ENCODE measurements at regions not wholly inside any gene's neighbourhood (a gene's known extent, or its start where the extent isn't known, plus 50 kb on each side); places are given as distances from the start of the nearest gene placed in this dataset.
"Not testable (repeated sequence)": the region's sequence is repeated elsewhere in the genome, so short reads cannot be mapped to it uniquely, and the experiment has no call there.

DNA sequence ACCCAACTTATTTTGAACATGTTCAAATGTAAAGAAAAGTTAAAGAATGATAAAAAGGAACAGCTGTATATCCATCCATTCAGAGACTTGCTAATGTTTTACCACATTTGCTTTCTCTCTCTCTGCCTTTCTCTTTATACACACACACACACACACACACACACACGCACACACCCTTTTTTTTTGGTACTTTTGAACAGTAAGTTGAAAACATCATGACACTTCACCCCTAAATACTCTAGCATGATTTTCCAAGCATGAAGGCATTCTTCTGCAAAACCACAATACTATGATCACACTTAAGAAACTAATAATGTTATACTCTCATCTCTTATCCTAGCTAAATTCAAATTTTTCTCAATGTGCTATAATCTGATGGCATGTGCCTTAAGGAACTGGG, 192.3 kb downstream of the UTRN start:
- no peaks in the 10 kb centered on the region for H3K9me3 Mint-ChIP-seq
- no peak overlapping the region for H3K4me3 Mint-ChIP-seq
- DNase-seq (no peak), ATAC-seq (no peak)
- peaks cover 29% of the 10 kb centered on the region for H3K36me3 Mint-ChIP-seq (ENCODE audit: insufficient read depth)
- no peaks in the 10 kb centered on the region for H3K27me3 Mint-ChIP-seq (ENCODE audit: low read depth)
- H3K4me1 Mint-ChIP-seq (ENCODE audit: low read depth), result peaks cover 10% of the 10 kb centered on the region

DNA sequence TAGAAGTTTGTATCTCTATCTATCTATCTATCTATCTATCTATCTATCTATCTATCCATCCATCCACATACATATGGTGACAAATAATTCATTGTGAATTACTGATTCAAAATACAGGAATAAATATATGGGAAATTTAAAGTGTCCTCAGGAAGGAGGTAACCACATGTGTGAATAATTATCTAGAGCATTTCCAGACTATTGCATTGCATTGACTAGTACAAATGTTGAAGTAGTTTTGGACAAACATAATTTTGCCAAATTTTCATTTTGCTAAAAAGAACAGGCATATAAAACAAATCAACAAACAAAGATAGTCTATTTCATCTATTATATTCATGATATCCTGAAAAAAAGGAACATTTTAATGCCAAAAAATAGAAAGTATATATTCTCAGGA, 192.7 kb downstream of the UTRN start:
- Mint-ChIP-seq H3K4me3 (no peak overlapping the region), H3K4me1 (ENCODE audit: low read depth) (peaks cover 10% of the 10 kb centered on the region), H3K36me3 (ENCODE audit: insufficient read depth) (peaks cover 28% of the 10 kb centered on the region), H3K9me3 (no peaks in the 10 kb centered on the region), H3K27me3 (ENCODE audit: low read depth) (no peaks in the 10 kb centered on the region)
- no peak for DNase-seq
- ATAC-seq, result no peak

DNA sequence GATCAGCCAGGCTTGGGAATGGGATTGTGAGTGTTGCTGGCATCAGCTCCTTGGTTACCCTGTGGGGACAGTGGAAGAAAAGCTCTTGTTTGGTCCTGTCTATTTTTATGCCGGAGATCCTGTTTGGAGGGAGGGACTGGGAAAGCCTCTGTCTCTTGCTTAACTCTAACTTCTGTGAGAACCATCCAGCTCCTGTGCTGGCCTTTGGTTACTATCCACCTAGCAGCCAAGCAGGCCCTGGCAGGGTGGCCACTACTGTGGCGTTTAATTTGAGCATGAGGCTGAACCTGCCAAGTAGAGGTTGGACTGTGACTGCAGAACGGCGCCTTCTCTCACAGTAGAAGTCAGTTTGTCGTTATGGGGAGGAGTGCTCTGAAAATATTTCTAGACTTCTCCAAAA, 193.3 kb downstream of the UTRN start:
- peaks cover 30% of the 10 kb centered on the region for H3K36me3 Mint-ChIP-seq (ENCODE audit: insufficient read depth)
- H3K9me3 Mint-ChIP-seq, result no peaks in the 10 kb centered on the region
- DNase-seq, result no peak
- ATAC-seq, result no peak
- H3K27me3 Mint-ChIP-seq (ENCODE audit: low read depth), result no peaks in the 10 kb centered on the region
- peaks cover 13% of the 10 kb centered on the region for H3K4me1 Mint-ChIP-seq (ENCODE audit: low read depth)
- H3K4me3 Mint-ChIP-seq, result no peak overlapping the region

DNA sequence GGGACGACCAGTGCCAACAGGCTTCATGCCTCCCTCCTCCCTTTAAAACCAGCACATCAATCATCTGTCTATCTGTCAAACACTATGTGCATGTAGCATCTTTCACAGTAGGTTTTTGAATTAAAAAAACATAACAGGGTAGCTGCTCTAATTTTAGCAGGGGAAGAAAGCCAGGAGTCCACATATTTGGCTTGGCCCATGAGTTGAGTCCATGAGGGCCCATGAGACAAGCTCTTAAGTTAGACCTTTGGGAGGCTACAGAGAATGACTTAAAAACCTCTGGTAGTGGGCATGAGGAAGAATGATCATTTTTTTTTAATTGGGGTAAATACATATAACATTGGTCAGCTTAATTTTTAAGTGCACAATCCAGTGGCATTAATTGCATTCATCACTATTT, 194.9 kb downstream of the UTRN start:
- no peaks in the 10 kb centered on the region for H3K27me3 Mint-ChIP-seq (ENCODE audit: low read depth)
- no peaks in the 10 kb centered on the region for H3K9me3 Mint-ChIP-seq
- H3K36me3 Mint-ChIP-seq (ENCODE audit: insufficient read depth), result peaks cover 25% of the 10 kb centered on the region
- H3K4me3 Mint-ChIP-seq, result no peak overlapping the region
- no peak for DNase-seq
- no peak for ATAC-seq
- H3K4me1 Mint-ChIP-seq (ENCODE audit: low read depth), result peaks cover 12% of the 10 kb centered on the region

DNA sequence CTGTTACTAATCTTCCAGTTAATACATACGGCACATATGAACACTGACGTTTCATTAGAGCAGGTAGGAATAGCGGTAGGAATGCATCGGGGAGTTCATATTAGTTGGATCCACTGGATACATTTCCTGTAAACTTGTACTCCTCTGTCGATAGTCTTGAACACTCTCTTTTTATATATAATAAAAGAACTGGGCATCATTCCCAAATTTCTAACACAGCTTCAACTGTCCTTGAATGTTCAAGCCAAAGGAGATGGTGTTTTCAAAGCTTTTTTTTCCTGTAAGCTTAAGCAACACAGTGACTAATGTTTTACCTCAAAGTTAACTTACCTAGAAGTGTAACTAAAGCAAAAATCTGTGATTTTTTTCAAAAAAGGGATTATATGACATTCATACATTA, 195.3 kb downstream of the UTRN start:
- H3K4me1 Mint-ChIP-seq (ENCODE audit: low read depth), result peaks cover 9% of the 10 kb centered on the region
- peaks cover 25% of the 10 kb centered on the region for H3K36me3 Mint-ChIP-seq (ENCODE audit: insufficient read depth)
- ATAC-seq (no peak), DNase-seq (no peak)
- no peaks in the 10 kb centered on the region for H3K9me3 Mint-ChIP-seq
- H3K4me3 Mint-ChIP-seq, result no peak overlapping the region
- H3K27me3 Mint-ChIP-seq (ENCODE audit: low read depth), result no peaks in the 10 kb centered on the region

DNA sequence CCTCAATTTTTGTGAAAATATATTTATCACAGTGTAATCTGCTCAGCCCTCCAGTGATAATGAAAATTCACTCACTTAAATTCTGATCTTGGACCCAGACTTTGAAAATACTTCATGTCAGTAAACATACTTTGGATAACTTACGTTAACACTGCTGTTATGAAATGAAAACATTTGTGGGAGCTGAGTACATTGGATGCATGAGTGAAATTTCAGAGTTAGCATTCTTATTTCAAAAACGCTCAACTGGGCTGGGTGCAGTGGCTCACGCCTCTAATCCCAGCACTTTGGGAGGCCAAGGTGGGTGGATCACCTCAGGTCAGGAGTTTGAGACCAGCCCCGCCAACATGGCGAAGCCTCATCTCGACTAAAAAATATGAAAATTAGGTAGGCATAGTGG, 196.4 kb downstream of the UTRN start:
- DNase-seq (no peak), ATAC-seq (no peak)
- Mint-ChIP-seq H3K36me3 (ENCODE audit: insufficient read depth) (peaks cover 26% of the 10 kb centered on the region), H3K27me3 (ENCODE audit: low read depth) (no peaks in the 10 kb centered on the region), H3K4me1 (ENCODE audit: low read depth) (peaks cover 6% of the 10 kb centered on the region), H3K9me3 (no peaks in the 10 kb centered on the region), H3K4me3 (no peak overlapping the region)

DNA sequence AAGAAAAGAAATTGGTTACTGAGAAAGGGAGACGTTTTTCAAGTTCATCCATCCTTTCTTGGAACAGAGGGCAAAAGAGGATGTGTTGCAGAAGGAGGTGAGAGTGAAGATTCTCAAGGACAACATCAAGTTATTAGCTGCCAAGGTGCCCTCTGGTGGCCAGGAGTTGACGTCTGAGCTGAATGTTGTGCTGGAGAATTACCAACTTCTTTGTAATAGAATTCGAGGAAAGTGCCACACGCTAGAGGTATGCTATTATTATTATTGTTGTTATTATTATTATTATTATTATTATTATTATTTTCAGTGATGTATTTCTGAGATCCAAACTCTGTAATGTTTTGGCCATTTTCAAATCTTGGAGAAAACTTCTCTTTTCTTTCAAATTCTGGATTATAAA, 197.0 kb downstream of the UTRN start:
- Mint-ChIP-seq H3K27me3 (ENCODE audit: low read depth) (no peaks in the 10 kb centered on the region), H3K9me3 (no peaks in the 10 kb centered on the region), H3K4me1 (ENCODE audit: low read depth) (peaks cover 6% of the 10 kb centered on the region), H3K4me3 (no peak overlapping the region), H3K36me3 (ENCODE audit: insufficient read depth) (peaks cover 21% of the 10 kb centered on the region)
- peak; percentile 66 to 75 for ATAC-seq
- DNase-seq, result peak; percentile 68

DNA sequence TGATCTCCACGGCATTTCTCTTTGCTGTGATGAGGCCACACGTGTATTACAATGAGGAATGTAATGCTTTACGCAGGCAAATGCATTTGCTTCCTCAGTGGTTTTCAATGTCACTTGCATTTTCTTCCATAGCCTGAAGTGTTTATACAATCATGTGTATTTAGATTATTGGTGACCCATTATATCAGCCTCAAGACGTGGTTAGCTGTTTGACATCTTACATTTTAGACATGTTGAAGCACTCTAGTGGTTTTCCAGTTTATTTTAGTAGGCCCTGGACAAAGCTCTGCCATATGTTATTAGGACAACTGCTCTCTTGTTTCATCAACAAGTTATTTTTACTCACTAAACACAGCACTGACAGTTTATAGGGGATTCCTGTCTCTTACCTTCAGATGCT, 200.4 kb downstream of the UTRN start:
- H3K4me1 Mint-ChIP-seq (ENCODE audit: low read depth), result peaks cover 6% of the 10 kb centered on the region
- ATAC-seq (no peak), DNase-seq (no peak)
- H3K4me3 Mint-ChIP-seq, result no peak overlapping the region
- peaks cover 23% of the 10 kb centered on the region for H3K36me3 Mint-ChIP-seq (ENCODE audit: insufficient read depth)
- H3K9me3 Mint-ChIP-seq, result no peaks in the 10 kb centered on the region
- H3K27me3 Mint-ChIP-seq (ENCODE audit: low read depth), result no peaks in the 10 kb centered on the region

DNA sequence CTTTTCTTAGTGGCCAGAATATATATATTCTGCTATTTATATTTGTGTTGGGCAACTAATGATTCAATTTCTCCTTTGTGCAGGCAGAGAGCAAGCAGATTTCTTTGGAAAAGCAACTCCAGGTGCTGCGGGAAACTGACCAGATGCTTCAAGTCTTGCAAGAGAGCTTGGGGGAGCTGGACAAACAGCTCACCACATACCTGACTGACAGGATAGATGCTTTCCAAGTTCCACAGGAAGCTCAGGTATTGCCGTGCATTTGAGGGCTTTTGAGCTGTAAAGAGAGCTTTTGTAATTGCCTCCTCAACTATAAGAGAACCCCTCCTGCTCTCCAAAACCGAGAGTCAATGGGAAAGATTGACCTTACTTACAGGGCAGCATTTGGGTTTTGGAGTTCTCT, 203.5 kb downstream of the UTRN start:
- Mint-ChIP-seq H3K4me1 (ENCODE audit: low read depth) (peaks cover 2% of the 10 kb centered on the region), H3K27me3 (ENCODE audit: low read depth) (no peaks in the 10 kb centered on the region), H3K9me3 (no peaks in the 10 kb centered on the region), H3K4me3 (no peak overlapping the region), H3K36me3 (ENCODE audit: insufficient read depth) (peaks cover 27% of the 10 kb centered on the region)
- DNase-seq (no peak), ATAC-seq (no peak)

DNA sequence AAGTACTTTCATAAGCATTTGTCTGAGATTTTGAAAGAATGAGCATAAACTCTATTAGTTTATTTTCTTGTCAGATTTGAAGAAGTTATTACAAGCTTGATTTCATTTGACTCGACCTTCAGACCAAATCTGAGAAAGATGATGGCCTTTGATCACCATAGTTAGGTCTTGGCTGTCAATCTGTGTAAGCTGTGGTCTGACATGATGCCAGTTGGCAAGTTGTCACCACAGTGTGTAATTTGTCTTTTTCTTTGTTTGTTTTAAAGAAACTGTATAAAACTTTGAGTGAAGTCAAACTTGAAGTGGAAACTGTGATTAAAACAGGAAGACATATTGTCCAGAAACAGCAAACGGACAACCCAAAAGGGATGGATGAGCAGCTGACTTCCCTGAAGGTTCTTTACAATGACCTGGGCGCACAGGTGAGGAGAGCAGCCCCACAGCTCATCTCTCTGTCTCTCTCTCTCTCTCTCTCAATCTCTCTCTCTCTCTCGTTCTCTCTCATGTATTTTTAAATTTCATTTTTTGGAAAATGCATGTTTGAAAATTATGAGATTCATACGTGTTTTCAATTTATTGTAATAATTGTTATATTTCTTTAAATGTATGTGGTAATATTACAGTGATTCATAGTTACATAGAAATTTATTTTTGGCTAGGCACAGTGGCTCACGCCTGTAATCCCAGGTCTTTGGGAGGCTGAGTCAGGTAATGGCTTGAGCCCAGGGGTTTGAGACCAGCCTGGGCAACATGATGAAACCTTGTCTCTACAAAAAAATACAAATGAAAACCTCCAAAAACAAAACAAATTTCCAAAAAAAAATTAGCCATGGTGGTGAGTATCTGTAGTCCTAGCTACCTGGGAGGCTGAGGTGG, 208.1 kb downstream of the UTRN start:
- H3K9me3 Mint-ChIP-seq, result no peaks in the 10 kb centered on the region
- H3K4me3 Mint-ChIP-seq, result no peak overlapping the region
- no peaks in the 10 kb centered on the region for H3K27me3 Mint-ChIP-seq (ENCODE audit: low read depth)
- ATAC-seq (no peak), DNase-seq (no peak)
- H3K36me3 Mint-ChIP-seq (ENCODE audit: insufficient read depth), result peaks cover 34% of the 10 kb centered on the region
- peaks cover 15% of the 10 kb centered on the region for H3K4me1 Mint-ChIP-seq (ENCODE audit: low read depth)

DNA sequence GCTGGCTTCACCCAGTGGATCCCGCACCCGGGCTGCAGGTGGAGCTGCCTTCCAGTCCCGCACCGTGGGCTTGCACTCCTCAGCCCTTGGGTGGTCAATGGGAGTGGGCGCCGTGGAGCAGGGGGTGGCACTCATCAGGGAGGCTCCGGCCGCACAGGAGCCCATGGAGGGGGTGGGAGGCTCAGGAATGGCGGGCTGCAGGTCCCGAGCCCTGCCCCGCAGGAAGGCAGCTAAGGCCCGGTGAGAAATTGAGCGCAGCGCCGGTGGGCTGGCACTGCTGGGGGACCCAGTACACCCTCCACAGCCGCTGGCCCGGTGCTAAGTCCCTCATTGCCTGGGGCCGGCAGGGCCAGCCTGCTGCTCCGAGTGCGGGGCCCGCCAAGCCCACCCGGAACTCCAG, 209.9 kb downstream of the UTRN start:
- peaks cover 21% of the 10 kb centered on the region for H3K4me1 Mint-ChIP-seq (ENCODE audit: low read depth)
- not testable (repeated sequence) for DNase-seq; ATAC-seq; H3K27me3 Mint-ChIP-seq (ENCODE audit: low read depth); H3K4me3 Mint-ChIP-seq; H3K9me3 Mint-ChIP-seq
- H3K36me3 Mint-ChIP-seq (ENCODE audit: insufficient read depth), result peaks cover 45% of the 10 kb centered on the region

DNA sequence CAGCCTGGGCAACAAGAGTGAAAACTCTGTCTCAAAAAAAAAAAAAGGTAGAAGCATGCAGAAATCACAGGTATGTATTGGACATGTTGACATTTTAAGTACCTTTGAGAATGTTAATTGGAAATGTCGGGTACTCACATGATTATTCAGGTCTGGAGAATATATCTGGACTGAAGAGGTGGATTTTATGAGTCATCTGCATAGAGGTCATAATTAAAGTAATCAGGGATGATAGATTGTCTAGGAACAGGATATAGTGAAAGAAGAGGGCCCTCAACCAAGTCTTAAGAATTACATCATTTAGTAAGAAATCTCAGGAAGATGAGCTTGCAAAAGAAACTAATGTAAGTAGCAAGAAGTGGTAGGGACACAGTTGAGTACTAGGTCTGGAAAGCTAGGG, 212.5 kb downstream of the UTRN start:
- peaks cover 44% of the 10 kb centered on the region for H3K36me3 Mint-ChIP-seq (ENCODE audit: insufficient read depth)
- ATAC-seq, result no peak
- no peaks in the 10 kb centered on the region for H3K27me3 Mint-ChIP-seq (ENCODE audit: low read depth)
- H3K4me1 Mint-ChIP-seq (ENCODE audit: low read depth), result peaks cover 26% of the 10 kb centered on the region
- no peak overlapping the region for H3K4me3 Mint-ChIP-seq
- H3K9me3 Mint-ChIP-seq, result no peaks in the 10 kb centered on the region
- DNase-seq, result no peak

DNA sequence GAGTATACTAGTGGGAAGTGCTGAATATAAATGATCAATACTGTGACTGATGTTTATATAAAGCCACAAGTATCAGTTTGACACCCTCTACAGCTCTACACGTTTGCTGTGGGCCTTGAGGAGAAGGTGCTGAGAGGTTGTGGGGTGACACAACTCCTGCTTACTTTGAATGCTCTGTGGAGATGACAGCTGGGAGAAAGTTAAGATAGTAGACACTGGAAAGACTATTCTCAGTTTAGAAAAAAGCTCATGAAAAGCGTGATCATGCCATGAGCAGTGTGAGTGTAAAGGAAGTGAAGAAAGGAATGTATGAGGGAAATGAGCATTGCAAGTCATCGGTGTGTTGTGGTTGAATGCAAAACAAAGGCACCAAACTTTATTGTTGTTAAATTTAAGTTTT, 215.8 kb downstream of the UTRN start:
- DNase-seq, result no peak
- Mint-ChIP-seq H3K36me3 (ENCODE audit: insufficient read depth) (peaks cover 70% of the 10 kb centered on the region), H3K9me3 (peaks cover 15% of the 10 kb centered on the region), H3K4me3 (no peak overlapping the region), H3K4me1 (ENCODE audit: low read depth) (peaks cover 36% of the 10 kb centered on the region), H3K27me3 (ENCODE audit: low read depth) (no peaks in the 10 kb centered on the region)
- peak; percentile 50 to 60 for ATAC-seq

DNA sequence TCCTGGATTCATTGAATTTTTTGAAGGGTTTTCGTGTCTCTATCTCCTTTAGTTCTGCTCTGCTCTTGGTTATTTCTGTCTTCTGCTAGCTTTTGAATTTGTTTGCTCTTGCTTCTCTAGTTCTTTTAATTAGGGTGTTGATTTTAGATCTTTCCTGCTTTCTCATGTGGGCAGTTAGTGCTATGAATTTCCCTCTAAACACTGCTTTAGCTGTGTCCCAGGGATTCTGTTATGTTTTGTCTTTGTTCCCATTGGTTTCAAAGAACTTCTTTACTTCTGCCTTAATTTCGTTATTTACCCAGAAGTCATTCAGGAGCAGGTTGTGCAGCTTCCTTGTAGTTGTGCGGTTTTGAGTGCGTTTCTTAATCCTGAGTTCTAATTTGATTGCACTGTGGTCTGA, 220.1 kb downstream of the UTRN start:
- H3K4me3 Mint-ChIP-seq; H3K27me3 Mint-ChIP-seq (ENCODE audit: low read depth); DNase-seq; ATAC-seq: not testable (repeated sequence)
- peaks cover 28% of the 10 kb centered on the region for H3K4me1 Mint-ChIP-seq (ENCODE audit: low read depth)
- H3K9me3 Mint-ChIP-seq, result peaks cover 18% of the 10 kb centered on the region
- H3K36me3 Mint-ChIP-seq (ENCODE audit: insufficient read depth), result peaks cover 70% of the 10 kb centered on the region

DNA sequence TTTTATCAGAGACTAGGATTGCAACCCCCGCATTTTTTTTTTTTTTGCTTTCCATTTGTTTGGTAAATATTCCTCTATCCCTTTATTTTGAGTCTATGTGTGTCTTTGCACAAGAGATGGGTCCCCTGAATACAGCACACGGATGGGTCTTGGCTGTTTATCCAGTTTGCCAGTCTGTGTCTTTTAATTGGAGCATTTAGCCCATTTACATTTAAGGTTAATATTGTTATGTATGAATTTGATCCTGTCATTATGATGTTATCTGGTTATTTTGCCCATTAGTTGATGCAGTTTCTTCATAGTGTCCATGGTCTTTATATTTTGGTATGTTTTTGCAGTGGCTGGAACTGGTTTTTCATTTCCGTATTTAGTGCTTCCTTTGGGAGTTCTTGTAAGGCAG, 220.9 kb downstream of the UTRN start:
- not testable (repeated sequence) for ATAC-seq; H3K4me3 Mint-ChIP-seq; DNase-seq; H3K27me3 Mint-ChIP-seq (ENCODE audit: low read depth)
- Mint-ChIP-seq H3K9me3 (peaks cover 18% of the 10 kb centered on the region), H3K4me1 (ENCODE audit: low read depth) (peaks cover 23% of the 10 kb centered on the region), H3K36me3 (ENCODE audit: insufficient read depth) (peaks cover 66% of the 10 kb centered on the region)

Measured in activated T-cell treated with anti-CD3 and anti-CD28 coated beads, Interleukin-2, amount 50 U/mL, for 4 hours (primary cell).